RWPE2 (cell line): ENCODE measurements at regions not wholly inside any gene's neighbourhood (a gene's known extent, or its start where the extent isn't known, plus 50 kb on each side); places are given as distances from the start of the nearest gene placed in this dataset.
A peak's percentile ranks its signal among the peaks of the same experiment; 100 is the strongest.

Source experiments
- ATAC-seq: fragments of 200-7000 bp; cut with Tn5 transposase; 3 replicates; pipeline ENCODE4 v1.9.1; 2021; ENCODE audit warnings: low read depth
- DNase-seq: peaks from one replicate; pipeline ENCODE4 v3.0.0-alpha.2; 2020; ENCODE audit warnings: low spot score
- H3K27ac ChIP-seq: fragments of 450-650 bp; 2 replicates; pipeline ENCODE4 v1.5.1; 2017; ENCODE audit warnings: mild to moderate bottlenecking; ENCODE audit not compliant: poor library complexity, severe bottlenecking
- H3K27me3 ChIP-seq: fragments of 250-450 bp; sonication (Bioruptor Pico); 2 replicates; pipeline ENCODE4 v1.5.1; 2021; ENCODE audit warnings: mild to moderate bottlenecking, moderate library complexity; ENCODE audit not compliant: insufficient read depth, poor library complexity, severe bottlenecking
- H3K36me3 ChIP-seq: fragments of 250-450 bp; sonication (Bioruptor Pico); 2 replicates; pipeline ENCODE4 v1.5.1; 2020; ENCODE audit warnings: low read depth, mild to moderate bottlenecking, moderate library complexity
- H3K4me1 ChIP-seq: fragments of 250-450 bp; sonication (Bioruptor Pico); 2 replicates; pipeline ENCODE4 v1.5.1; 2021; ENCODE audit warnings: mild to moderate bottlenecking, moderate library complexity; ENCODE audit not compliant: insufficient read depth, poor library complexity, severe bottlenecking
- H3K4me3 ChIP-seq: fragments of 250-450 bp; sonication (Bioruptor Pico); 2 replicates; pipeline ENCODE4 v1.5.1; 2021; ENCODE audit warnings: mild to moderate bottlenecking, moderate library complexity; ENCODE audit not compliant: severe bottlenecking
- H3K9me3 ChIP-seq: fragments of 250-450 bp; sonication (Bioruptor Pico); 2 replicates; pipeline ENCODE4 v1.5.1; 2021; ENCODE audit warnings: mild to moderate bottlenecking, moderate library complexity; ENCODE audit not compliant: severe bottlenecking
- CTCF ChIP-seq: fragments of 450-650 bp; IDR thresholded peaks from one replicate; pipeline ENCODE4 v1.5.1; 2017; ENCODE audit warnings: mild to moderate bottlenecking, moderate library complexity; ENCODE audit not compliant: poor library complexity, severe bottlenecking

DNA sequence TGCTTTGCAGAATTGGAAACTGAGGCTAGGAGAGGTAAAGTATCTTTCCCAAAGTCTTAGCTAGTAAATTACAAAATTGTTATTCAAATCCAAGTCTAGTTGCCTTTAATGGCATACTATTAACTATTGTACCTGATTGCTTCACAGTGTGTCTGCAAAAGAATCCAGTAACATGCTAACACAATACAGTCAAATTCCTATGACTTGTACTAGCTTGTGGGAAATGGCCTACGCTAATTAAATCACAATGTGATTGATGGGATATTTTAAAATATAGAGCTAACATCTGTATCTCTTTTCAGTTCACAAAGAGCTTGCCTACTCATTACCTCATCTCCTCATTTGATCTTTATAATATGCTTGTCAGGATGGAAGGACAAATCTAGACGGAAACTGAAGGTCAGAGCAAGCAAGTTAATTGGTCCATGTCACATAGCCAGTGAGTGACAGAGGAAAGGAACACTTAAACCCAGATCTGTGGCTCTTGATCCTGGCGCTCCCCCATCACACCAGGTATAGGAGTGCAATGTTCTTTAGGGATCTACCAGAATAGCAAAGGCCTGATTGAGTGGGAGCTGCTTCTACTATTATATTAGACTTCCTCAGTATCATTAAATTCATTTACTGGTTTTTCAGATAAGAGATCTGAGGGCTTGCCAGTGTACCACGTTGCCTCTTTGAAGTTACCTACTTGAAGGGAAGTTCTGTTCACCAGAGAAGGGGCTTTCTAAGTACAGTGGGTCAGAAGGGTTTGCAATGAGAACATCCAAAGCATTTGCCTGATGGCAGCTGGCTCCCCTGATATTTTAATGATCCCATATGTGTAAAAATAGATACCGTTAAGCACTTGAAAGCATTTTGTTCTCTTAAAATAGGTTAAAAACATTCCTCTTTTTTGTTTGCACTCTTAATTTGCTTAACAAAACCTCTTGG, 213.6 kb upstream of the SESN3 start:
- Histone ChIP-seq H3K9me3 (no peaks in the 10 kb centered on the region), H3K4me1 (peaks cover 7% of the 10 kb centered on the region), H3K4me3 (no peak overlapping the region), H3K36me3 (no peaks in the 10 kb centered on the region), H3K27me3 (no peaks in the 10 kb centered on the region), H3K27ac (no peak overlapping the region)
- ATAC-seq, result peak; percentile 50
- DNase-seq, result no peak
- TF ChIP-seq CTCF, result no peak

- ATAC-seq (no peak), DNase-seq (no peak)
- H3K27me3 ChIP-seq, result no peaks in the 10 kb centered on the region
- H3K9me3 ChIP-seq, result no peaks in the 10 kb centered on the region
- H3K4me3 ChIP-seq, result no peak overlapping the region
- H3K36me3 ChIP-seq, result no peaks in the 10 kb centered on the region
- no peak for TF ChIP-seq CTCF
- H3K4me1 ChIP-seq, result peaks cover 7% of the 10 kb centered on the region
- H3K27ac ChIP-seq, result no peak overlapping the region
Observed at GRCh38 chr11:95443386-95443785, 212.4 kb upstream of the SESN3 start.

GRCh38 chr11:95442531-95443050, 211.6 kb upstream of the SESN3 start:
- ATAC-seq, result no peak
- TF ChIP-seq CTCF, result no peak
- H3K36me3 ChIP-seq, result no peaks in the 10 kb centered on the region

GRCh38 chr11:95435628-95436353, 204.8 kb upstream of the SESN3 start:
- H3K9me3 ChIP-seq, result no peaks in the 10 kb centered on the region
- ATAC-seq, result no peak
- no peaks in the 10 kb centered on the region for H3K4me1 ChIP-seq
- H3K27me3 ChIP-seq, result no peaks in the 10 kb centered on the region
- H3K4me3 ChIP-seq, result no peak overlapping the region
- no peak for DNase-seq
- H3K36me3 ChIP-seq, result no peaks in the 10 kb centered on the region
- H3K27ac ChIP-seq, result no peak overlapping the region
- no peak for TF ChIP-seq CTCF

More at GRCh38 chr11:95442531-95443050, 211.6 kb upstream of the SESN3 start:
- no peaks in the 10 kb centered on the region for H3K27me3 ChIP-seq
- H3K9me3 ChIP-seq, result no peaks in the 10 kb centered on the region
- peaks cover 7% of the 10 kb centered on the region for H3K4me1 ChIP-seq
- H3K27ac ChIP-seq, result no peak overlapping the region
- DNase-seq, result no peak
- no peak overlapping the region for H3K4me3 ChIP-seq
